Forelimb muscle (tissue), 1 donor: ENCODE measurements at regions not wholly inside any gene's neighbourhood (a gene's known extent, or its start where the extent isn't known, plus 50 kb on each side); places are given as distances from the start of the nearest gene placed in this dataset.

Experiments used
- DNase-seq: peaks from one replicate; pipeline ENCODE4 v3.0.0-alpha.2; 2013; ENCODE audit warnings: low read depth

DNA sequence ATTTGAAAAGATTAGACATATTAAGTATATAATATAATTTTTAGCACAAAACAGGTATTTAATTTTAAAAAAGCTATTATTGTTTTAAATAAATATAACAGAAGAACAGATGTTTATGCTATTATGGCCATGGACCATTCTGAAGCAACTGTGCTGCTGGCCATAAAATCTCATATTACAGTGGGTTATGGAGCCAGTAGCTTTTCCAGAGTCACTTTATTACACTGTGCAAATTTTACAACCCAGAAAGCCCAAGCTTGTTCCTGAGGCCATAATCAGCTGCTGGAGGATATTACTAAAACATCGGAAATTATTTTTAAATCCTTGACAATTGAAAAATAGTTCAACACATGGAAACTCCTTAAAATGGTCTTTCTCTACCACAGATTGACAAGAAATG, 557.3 kb upstream of the KCNMB2 start:
- no peak for DNase-seq

DNA sequence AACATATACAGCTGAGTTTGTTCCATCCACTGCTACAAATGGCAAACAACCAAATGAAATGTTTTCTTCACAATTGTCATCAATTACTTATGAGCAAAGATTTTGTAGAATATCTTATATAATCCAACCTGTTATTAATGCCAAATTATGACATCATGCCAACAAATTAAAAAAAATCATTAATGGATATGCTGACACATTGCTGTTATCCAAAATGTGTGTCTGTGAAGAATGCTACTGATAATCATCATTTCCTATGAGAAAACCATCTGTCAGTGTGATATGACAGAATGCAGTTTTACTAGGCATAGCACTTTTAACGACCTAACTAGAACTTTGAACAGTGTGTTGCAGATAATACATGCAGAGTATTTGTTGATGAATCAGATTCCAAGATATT, 556.5 kb upstream of the KCNMB2 start:
- DNase-seq, result no peak

DNA sequence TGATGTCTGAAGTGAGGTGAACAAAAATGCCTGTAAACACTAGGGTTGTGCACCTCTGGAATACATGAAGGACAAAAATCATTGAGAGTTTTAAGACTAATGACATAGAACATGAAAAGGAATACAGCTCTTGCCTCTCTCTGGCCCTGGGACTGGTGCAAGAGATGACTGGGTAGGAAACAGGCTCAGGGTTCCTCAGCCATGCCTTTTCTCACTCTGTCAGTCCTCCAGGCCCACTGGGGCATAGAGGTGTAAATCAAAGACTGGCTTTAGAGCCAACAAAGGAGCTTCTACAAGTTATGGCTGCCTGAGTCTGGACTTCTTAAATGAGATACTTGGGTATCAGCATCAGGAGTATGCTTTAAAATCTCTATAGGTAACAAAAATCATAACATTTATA, 554.7 kb upstream of the KCNMB2 start:
- DNase-seq, result no peak

DNA sequence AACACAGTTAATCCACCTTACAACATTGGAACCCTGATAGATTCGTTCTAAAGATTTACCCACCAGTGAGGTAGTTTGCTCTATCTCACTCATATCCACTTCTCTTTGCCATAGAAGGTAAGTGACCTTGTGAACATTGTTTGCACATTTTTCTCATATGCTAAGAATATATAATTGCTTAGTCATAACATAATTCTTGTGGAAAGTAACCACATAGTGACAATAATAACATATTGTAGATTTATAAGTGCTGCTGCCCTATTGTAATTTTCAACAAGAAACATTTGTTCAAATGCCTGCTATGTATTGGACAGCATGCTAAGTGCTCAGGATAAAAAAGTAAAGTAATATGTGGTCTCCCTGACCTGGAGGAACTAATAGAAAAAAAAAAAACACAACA, 554.2 kb upstream of the KCNMB2 start:
- DNase-seq, result no peak

DNA sequence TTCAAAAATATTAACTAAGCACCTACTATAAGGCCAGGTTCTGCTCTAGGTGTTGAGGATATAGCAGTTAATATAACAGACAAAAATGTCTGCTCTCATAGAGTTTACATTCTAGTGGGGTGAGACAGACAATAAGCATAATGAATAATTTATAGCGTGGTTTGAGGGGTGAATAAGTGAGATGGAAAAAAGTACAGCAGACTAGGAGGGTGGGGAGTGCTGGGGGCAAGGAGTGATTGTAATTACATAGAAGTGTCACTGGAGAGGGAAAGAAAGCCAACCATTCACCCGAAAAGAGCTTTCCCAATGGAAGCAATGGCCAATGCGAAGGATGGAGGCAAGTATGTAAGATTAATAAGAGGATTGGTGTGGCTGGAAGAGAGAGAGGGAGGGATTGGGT, 552.9 kb upstream of the KCNMB2 start:
- no peak for DNase-seq

DNA sequence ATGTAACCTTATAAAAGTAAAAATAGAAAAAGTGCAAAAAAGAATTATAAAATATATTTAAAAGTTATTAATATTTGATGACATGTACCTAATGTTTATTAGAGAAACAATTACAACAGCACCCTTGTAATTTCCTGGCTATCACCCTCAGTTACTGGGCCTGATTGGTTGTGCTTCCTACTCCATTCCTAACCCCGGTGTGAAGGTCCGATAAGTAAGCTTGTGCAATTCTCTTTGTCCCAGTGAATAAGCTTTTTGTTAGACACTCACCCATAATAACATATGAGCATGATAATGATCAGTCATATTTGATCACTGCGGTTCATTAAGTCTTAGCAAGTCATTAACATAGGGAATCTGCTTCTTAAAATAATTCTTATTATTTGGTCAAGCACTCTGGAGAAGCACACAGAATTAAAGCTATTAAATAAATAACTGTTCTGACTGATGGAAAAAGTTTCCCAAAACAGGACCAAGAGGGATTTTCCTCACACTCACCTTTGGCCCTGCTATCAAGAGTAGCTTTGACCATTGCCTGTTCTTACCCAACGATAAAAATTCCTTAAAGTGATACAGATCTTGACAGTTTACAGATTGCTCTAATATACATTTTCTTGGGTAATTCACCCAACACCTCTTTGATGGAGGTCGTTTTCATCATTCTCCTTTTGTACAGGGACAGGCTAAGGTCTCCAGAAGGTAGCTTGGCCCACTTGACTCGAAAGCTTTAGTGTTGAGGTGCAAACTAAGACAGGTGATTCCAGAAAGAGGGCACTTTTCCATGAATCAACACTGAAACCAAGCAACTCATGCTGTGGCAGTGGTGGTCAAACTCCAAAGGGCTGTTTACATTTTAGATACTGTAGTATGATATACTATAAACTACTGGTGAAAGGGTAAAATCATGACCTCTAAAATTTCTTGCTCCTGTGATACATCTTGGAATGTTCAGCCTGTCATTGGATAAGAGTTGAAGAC, 543.0 kb upstream of the KCNMB2 start:
- DNase-seq, result no peak

GRCh38 chr3:177994976-177995375, 541.3 kb upstream of the KCNMB2 start:
- DNase-seq, result no peak

DNA sequence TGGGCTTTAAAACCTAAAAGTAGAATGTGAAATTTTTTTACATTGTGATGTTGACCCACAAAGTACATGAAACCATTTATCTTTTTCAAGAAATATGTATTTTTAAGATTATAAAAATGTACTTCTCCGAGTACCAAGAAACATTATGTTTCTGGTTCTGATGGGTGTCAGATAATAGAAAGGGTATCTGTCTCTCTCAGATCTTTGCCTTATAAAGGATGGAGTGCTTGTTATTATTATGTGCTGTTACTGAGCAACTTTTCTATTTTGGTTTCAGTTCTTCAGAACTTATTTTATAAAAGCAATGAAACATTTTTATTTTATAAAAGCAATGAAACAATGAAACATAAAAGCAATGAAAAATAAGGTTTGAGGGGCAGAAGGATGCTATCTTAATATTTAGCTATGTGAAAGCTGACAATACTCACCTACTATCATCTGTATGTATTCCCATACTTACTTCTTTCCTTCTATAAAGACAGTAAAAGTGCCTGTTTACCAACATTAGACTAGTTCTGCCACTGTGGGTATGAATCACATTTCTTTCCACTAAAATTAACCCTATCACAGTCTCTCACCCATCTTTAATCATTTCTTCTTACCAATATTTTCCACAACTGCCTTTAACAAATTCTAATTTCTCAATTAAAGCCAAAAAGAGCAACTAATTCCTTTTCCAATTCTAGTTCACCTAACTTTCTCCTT, 540.7 kb upstream of the KCNMB2 start:
- DNase-seq, result no peak

GRCh38 chr3:178001670-178002101, 534.5 kb upstream of the KCNMB2 start:
- DNase-seq, result no peak

- DNase-seq, result no peak
These were observed 534.1 kb upstream of the KCNMB2 start for GRCh38 chr3:178002113-178002512.

GRCh38 chr3:178003756-178004155, 532.5 kb upstream of the KCNMB2 start:
- DNase-seq, result no peak

GRCh38 chr3:178005961-178006360, 530.3 kb upstream of the KCNMB2 start:
- DNase-seq, result no peak

DNA sequence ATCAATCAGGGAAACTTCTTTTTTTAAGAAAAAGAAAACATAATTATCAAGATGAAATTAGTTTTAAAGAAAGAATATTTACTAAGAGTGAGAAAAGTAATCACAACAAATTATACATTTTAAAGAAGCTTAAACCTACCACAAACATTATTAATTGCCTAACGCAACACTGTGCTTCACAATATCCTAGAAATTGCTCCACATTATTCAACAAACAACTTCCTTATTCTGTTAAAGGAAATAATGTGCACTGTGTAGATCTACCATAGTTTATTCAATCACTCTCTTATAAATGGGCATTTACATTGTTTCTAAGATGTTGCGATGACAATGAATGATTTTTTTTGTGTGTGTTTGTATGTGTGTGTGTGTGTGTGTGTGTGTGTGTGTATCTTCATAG, 525.9 kb upstream of the KCNMB2 start:
- no peak for DNase-seq

GRCh38 chr3:178019645-178020044, 516.6 kb upstream of the KCNMB2 start:
- DNase-seq, result no peak

DNA sequence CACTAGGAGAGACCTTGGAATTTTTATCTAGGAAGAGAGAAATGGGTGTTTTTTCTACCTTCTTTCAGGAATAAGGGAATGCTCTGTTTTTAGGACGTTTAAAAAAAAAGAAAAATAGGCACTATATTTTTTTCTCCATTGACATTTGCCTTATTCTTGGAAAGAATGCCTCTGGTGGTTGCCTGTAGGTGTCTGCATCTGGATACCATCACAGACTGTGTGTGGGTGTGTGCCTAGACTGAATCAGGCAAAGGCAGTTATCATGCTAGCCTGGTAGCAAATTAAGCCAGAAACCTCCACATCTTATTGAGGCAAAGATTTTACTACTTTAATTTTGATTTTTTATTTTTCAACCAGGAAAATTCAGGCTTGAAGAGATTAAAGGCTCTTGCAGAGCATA, 513.6 kb upstream of the KCNMB2 start:
- no peak for DNase-seq

- DNase-seq, result no peak
These were observed 507.3 kb upstream of the KCNMB2 start for GRCh38 chr3:178028933-178029332.

DNA sequence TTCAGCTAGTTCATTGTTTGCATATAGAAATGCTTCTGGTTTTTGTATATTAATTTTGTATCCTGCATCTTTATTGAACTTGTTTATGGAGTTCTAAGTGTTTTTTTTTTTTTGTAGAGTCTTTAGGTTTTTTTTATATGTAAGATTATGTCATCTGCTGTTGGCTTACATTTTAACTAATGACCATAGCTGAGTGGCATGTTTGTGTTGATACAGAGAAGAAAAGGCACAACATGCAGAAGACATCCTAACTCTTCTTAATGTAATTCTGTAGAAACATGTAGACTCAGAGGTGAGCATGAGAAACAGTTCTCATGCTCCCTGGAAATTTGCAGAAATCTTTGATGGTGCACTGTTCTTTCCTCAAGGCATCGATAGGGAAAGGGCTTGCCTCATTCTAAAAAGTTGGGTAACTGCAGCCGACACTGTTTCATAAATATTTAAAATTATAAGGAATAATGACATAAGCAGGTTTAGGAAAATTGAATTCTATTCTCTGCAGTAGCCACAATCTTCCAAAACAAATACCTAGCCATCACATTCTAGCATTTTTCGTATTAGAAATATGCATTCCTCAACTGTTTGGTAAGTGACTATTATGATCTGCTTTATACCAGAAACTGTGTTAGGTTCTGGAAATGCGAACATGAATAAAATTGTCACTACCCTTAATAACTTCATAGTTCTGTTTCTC, 499.6 kb upstream of the KCNMB2 start:
- DNase-seq, result no peak

- no peak for DNase-seq
These were observed 494.3 kb upstream of the KCNMB2 start for GRCh38 chr3:178041931-178042330.

DNA sequence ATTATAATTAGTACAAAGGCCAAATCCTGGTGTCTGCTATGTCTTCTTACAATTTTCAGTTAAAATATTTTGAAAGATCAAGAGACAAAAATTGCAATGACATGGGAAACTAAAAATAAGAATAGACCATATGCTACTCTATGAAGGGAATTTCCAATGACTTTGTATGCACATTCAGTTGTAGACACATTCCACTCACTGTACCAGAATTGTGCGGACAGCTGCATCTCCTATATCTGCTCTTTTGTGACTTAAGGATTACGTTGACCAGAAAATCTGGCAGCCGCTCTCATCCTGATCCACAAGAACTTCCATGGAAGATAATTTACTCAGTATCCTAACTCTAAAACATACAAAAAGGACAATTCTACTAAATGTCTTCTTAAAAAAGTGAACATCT, 493.9 kb upstream of the KCNMB2 start:
- no peak for DNase-seq

- DNase-seq, result no peak
These were observed 493.2 kb upstream of the KCNMB2 start for GRCh38 chr3:178043084-178043483.

GRCh38 chr3:178044320-178044719, 491.9 kb upstream of the KCNMB2 start:
- DNase-seq, result no peak

- no peak for DNase-seq
These were observed 488.7 kb upstream of the KCNMB2 start for GRCh38 chr3:178047496-178047895.
